HFF-Myc (cell line): ENCODE measurements at regions not wholly inside any gene's neighbourhood (a gene's known extent, or its start where the extent isn't known, plus 50 kb on each side); places are given as distances from the start of the nearest gene placed in this dataset.

Experiments used
- DNase-seq: peaks from one replicate; pipeline ENCODE4 v3.0.0-alpha.2; 2011; ENCODE audit warnings: low read depth; ENCODE audit errors: extremely low read depth
- H3K4me3 ChIP-seq: replicated peaks from 2 replicates; pipeline ENCODE4 v1.5.1; 2011; ENCODE audit warnings: low read depth, mild to moderate bottlenecking, control low read depth, low read length
- TF ChIP-seq, protein P1 (sequence below): IDR thresholded peaks from 2 replicates; pipeline ENCODE4 v1.5.1; 2012; ENCODE audit warnings: mild to moderate bottlenecking, low read depth, low read length, control low read depth; ENCODE audit errors: missing control alignments

DNA sequence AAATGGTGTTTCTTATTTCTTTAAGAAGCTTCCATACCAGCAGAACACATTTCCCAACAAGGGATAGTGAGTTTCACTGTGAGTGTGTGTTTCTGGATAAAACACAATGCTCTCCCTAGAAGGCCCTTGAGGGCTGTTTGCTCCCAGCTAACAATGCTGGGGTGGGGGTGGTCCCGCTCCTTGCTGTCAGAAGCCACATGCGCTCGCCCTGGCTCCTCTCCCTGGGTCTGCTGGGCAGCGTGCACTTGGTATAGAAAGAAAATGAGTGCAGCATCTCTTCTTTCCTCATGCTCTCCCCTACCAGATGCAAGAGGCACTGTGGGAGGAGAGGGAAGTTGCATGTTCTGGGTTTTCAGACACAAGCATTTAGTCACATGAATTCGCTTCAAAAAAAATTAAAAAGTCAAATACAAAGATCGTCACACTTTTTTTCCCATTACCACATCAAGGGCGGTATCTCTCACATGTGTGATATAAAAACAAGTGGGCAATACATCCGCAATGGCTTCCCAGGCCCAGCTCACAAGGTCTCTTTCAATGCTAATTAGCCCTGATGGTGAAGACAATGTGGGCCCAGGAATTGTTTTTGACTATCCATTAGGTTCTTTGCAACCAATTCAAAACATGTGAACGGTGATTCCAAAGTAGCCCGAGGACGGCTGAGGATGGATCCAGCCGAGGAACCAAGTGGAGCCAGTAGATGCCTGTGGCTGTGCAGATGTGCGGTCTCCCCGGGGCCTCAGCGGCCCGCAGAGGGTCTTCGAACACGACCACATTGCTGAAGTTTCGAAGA is 603.6 kb downstream of the IRX1 start:
- DNase-seq, result no peak
- no peak overlapping the region for H3K4me3 ChIP-seq
- TF ChIP-seq, protein P1, sequence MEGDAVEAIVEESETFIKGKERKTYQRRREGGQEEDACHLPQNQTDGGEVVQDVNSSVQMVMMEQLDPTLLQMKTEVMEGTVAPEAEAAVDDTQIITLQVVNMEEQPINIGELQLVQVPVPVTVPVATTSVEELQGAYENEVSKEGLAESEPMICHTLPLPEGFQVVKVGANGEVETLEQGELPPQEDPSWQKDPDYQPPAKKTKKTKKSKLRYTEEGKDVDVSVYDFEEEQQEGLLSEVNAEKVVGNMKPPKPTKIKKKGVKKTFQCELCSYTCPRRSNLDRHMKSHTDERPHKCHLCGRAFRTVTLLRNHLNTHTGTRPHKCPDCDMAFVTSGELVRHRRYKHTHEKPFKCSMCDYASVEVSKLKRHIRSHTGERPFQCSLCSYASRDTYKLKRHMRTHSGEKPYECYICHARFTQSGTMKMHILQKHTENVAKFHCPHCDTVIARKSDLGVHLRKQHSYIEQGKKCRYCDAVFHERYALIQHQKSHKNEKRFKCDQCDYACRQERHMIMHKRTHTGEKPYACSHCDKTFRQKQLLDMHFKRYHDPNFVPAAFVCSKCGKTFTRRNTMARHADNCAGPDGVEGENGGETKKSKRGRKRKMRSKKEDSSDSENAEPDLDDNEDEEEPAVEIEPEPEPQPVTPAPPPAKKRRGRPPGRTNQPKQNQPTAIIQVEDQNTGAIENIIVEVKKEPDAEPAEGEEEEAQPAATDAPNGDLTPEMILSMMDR, result no peak

DNA sequence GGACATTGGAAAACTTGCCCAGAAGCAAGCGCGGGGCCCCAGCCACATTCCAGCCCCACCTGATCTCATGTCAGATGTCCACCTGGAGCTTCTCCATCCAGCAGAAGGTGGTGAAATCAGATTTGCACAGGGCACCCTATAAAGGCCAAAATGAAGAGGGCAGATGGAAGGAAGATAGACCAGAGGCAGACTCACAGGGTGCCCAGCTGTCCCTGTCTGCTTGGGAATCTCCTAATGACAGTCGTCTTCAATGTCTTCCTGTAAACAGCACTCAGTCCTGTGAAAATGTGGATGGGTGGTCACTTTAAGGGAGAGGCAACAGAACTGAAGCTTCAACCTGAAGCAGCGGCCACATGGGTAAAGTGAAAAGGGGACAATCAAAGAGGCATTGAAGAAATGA is 607.5 kb downstream of the IRX1 start:
- TF ChIP-seq, protein P1, result no peak
- no peak overlapping the region for H3K4me3 ChIP-seq
- DNase-seq, result no peak

DNA sequence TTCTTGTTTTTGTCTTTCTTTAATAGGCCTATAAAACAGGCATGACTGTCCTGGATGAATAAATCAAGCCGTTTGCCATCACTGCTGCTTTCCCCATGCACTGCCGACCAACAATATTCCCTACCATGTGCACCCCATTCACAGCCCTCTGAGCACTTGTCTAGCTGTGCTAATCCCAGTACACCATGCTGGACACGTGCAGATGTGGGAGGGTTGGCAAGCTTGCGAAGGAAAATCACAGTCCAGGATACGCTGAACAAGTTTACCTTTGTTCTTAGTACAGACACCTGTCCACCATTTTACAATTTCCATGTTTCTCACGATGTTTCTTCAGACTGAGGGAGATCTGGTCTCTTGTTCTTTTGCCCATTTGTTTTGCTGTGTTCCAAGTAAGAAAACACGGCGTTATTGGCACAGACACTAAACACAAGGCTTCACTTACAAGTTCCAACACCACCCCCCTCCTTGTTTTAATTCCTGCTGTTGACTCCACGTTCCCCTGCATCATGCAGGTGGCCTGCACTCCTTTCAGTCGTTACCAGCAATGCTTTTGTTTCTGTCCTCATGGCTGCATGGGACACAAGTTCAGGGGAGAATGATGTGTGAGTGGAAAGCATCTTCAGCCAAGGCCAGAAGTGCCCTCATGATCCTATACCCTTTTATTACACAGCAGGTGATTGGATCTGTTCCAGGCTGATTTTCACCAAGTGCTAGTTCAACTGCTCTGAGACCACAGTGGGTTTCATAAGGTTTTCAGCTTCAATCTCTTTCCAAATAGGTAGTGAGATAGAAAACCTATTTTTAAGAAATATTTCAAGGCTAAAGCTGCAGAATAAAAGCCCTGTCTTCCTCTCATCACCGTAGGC is 608.9 kb downstream of the IRX1 start:
- TF ChIP-seq, protein P1, result no peak
- no peak overlapping the region for H3K4me3 ChIP-seq
- DNase-seq, result no peak

DNA sequence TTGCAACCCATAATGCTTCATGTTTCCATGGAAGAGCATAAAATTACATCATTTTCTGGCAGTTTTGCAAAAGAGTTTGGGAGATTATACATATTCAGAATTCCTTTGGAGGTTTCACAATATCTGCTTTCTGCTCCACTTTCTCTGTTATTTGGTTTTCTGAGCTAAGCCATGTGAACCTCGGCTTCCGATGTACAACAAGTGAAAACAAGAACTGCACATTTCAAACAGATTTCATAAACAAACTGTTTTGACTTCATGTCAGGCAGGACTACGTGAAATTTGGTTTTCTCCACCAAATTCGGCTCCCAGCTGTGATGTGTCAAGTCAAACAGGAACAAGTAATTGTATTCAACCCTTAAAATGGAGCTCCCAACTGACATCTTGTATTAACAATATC is 609.8 kb downstream of the IRX1 start:
- no peak overlapping the region for H3K4me3 ChIP-seq
- DNase-seq, result no peak
- TF ChIP-seq, protein P1, result no peak

DNA sequence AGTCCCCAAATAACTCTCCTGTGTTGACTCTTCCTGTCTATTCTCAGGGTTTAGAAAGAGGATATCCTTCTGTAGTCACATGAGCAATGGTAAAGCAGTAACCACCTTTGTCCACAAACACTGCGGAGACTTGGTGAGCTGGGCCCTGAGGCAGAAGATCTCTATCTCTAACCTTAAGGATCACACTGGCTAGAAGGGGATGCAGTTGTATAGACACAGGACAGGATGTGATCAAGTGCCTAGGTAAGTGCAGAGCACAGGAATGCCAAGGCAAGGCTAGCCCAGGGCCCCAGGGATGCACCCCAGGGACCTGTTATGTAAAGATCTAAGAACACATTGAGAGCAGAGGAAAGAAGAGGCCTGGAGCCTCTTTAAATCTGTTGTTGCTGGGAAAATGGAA is 610.5 kb downstream of the IRX1 start:
- TF ChIP-seq, protein P1, result no peak
- no peak overlapping the region for H3K4me3 ChIP-seq
- DNase-seq, result no peak

DNA sequence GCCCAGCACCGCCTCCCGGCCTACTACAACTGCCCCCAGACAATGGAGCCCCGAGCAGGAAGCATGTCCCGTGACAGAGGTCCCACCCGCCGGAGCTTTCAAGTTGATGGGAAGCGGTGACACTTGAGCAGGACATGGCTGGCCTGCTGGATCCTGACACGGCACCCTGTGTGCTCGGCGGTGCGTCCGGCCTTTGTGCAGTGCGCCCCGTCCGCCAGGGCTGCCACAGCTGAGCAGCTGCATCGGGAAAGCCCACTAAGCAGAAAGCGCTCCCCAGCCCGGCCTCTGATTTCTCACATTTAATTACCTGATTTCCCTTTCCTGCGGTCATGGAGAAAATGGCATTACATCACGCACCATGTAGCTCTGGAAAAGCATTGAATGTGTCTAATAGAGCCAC is 611.9 kb downstream of the IRX1 start:
- no peak overlapping the region for H3K4me3 ChIP-seq
- TF ChIP-seq, protein P1, result no peak
- no peak for DNase-seq
